H1 (cell line): ENCODE measurements at regions not wholly inside any gene's neighbourhood (a gene's known extent, or its start where the extent isn't known, plus 50 kb on each side); places are given as distances from the start of the nearest gene placed in this dataset.

ENCODE experiments used
- CTCF ChIA-PET: fragments of 300-600 bp; sonication (Branson Sonifier 250); formaldehyde crosslinking; loops from one replicate; lab custom pipeline; 2021; ENCODE audit not compliant: partially characterized antibody; lab: Charles Lee
- POLR2A ChIA-PET: fragments of 300-600 bp; sonication (Branson Sonifier 250); formaldehyde crosslinking; loops from one replicate; lab custom pipeline; 2021; ENCODE audit warnings: inconsistent platforms; ENCODE audit not compliant: partially characterized antibody; lab: Charles Lee
- DNase-seq, 2 experiments: peaks; one replicate each; pipeline versions ENCODE4 v3.0.0 to v3.0.0-alpha.2; 2010 to 2022; ENCODE audit warnings: low spot score in 2 of 2, low read depth in 1 of 2, mixed read lengths in 1 of 2
- FAIRE-seq: peaks from 2 replicates; lab custom pipeline; 2011; peaks lifted over from hg19 to GRCh38; lab: Jason Lieb, UNC
- H2AFZ ChIP-seq: 2 replicates; pipeline ENCODE4 v1.8.1; 2012; ENCODE audit warnings: low read length, inconsistent platforms
- H2AK5ac ChIP-seq: 2 replicates; pipeline ENCODE4 v1.6.1; 2013; ENCODE audit warnings: low read depth, low read length
- H2BK120ac ChIP-seq: replicated peaks from 2 replicates; pipeline ENCODE3; 2013; ENCODE audit warnings: low read depth, low read length, inconsistent platforms
- H2BK12ac ChIP-seq: 2 replicates; pipeline ENCODE4 v1.6.1; 2013; ENCODE audit warnings: low read depth, low read length
- H2BK15ac ChIP-seq: 2 replicates; pipeline ENCODE4 v1.6.1; 2013; ENCODE audit warnings: low read length
- H2BK20ac ChIP-seq: 2 replicates; pipeline ENCODE4 v1.6.1; 2013; ENCODE audit warnings: low read length
- H2BK5ac ChIP-seq: 2 replicates; pipeline ENCODE4 v1.6.1; 2013; ENCODE audit warnings: low read depth, low read length
- H3K14ac ChIP-seq: 2 replicates; pipeline ENCODE4 v1.6.1; 2013; ENCODE audit warnings: inconsistent platforms; ENCODE audit not compliant: insufficient read length
- H3K18ac ChIP-seq: 2 replicates; pipeline ENCODE4 v1.6.1; 2013; ENCODE audit warnings: low read length; ENCODE audit errors: extremely low read depth
- H3K23ac ChIP-seq: 2 replicates; pipeline ENCODE4 v1.6.1; 2013; ENCODE audit warnings: inconsistent platforms; ENCODE audit not compliant: insufficient read length
- H3K23me2 ChIP-seq: 2 replicates; pipeline ENCODE4 v1.6.1; 2013; ENCODE audit warnings: low read depth, low read length
- H3K27ac ChIP-seq: 2 replicates; pipeline ENCODE4 v1.6.1; 2011; ENCODE audit warnings: low read depth, low read length, inconsistent platforms
- H3K27me3 ChIP-seq, 4 experiments: replicated peaks in 1 of 4; 1 replicate in 1 of 4; 2 replicates in 3 of 4; pipeline versions ENCODE4 v1.6.1 to v1.8.1; 2011 to 2013; ENCODE audit warnings: low read length in 3 of 4, mild to moderate bottlenecking in 3 of 4, inconsistent platforms in 2 of 4, mixed read lengths in 2 of 4, moderate library complexity in 1 of 4; ENCODE audit not compliant: control insufficient read depth in 3 of 4, insufficient read depth in 3 of 4; ENCODE audit errors: extremely low read depth in 1 of 4
- H3K36me3 ChIP-seq, 4 experiments: 2 replicates each; pipeline versions ENCODE4 v1.6.1 to v1.8.1; 2011 to 2013; ENCODE audit warnings: mild to moderate bottlenecking in 4 of 4, low read length in 3 of 4, moderate library complexity in 2 of 4, control low read depth in 1 of 4, inconsistent platforms in 1 of 4; ENCODE audit not compliant: insufficient read depth in 4 of 4, control insufficient read depth in 2 of 4
- H3K4ac ChIP-seq: replicated peaks from 2 replicates; pipeline ENCODE3; 2013; ENCODE audit warnings: low read length, low read depth, mixed read lengths, inconsistent platforms; ENCODE audit not compliant: insufficient read length
- H3K4me1 ChIP-seq, 4 experiments: replicated peaks in 1 of 4; 1 replicate in 1 of 4; 2 replicates in 3 of 4; pipeline versions ENCODE4 v1.6.1 to v1.8.1; 2011 to 2013; ENCODE audit warnings: low read length in 3 of 4, inconsistent platforms in 2 of 4, mixed read lengths in 1 of 4; ENCODE audit not compliant: insufficient read depth in 4 of 4, control insufficient read depth in 3 of 4
- H3K4me2 ChIP-seq, 2 experiments: 2 replicates each; pipeline versions ENCODE4 v1.6.1 to v1.8.1; 2011 to 2013; ENCODE audit warnings: low read depth in 2 of 2, low read length in 2 of 2, control low read depth in 1 of 2, inconsistent platforms in 1 of 2, mild to moderate bottlenecking in 1 of 2; ENCODE audit not compliant: insufficient read depth in 1 of 2
- H3K4me3 ChIP-seq, 4 experiments: fragments of 200-600, 300-600 bp in 1 of 4; sonication (generic), shearing (Covaris generic), sonication (Bioruptor Twin) in 1 of 4; 2 replicates each; pipeline versions ENCODE4 v1.5.1 to v1.8.1; 2011 to 2016; ENCODE audit warnings: low read length in 4 of 4, low read depth in 3 of 4, control low read depth in 2 of 4, inconsistent platforms in 2 of 4, mild to moderate bottlenecking in 2 of 4, mixed read lengths in 1 of 4, moderate library complexity in 1 of 4; ENCODE audit not compliant: insufficient read depth in 2 of 4; ENCODE audit errors: extremely low read depth in 1 of 4
- H3K56ac ChIP-seq: replicated peaks from 2 replicates; pipeline ENCODE3; 2013; ENCODE audit warnings: low read depth, mild to moderate bottlenecking, mixed read lengths, low read length, inconsistent platforms; ENCODE audit not compliant: insufficient read length
- H3K79me1 ChIP-seq: 2 replicates; pipeline ENCODE4 v1.6.1; 2013; ENCODE audit warnings: low read depth, low read length, control low read depth
- H3K79me2 ChIP-seq, 2 experiments: 2 replicates each; pipeline versions ENCODE4 v1.6.1 to v1.8.1; 2012 to 2013; ENCODE audit warnings: low read length in 2 of 2, mild to moderate bottlenecking in 2 of 2, inconsistent platforms in 1 of 2; ENCODE audit not compliant: insufficient read depth in 2 of 2, control insufficient read depth in 1 of 2
- H3K9ac ChIP-seq, 4 experiments: replicated peaks in 1 of 4; 1 replicate in 1 of 4; 2 replicates in 3 of 4; pipeline versions ENCODE4 v1.6.1 to v1.8.1; 2011 to 2013; ENCODE audit warnings: low read depth in 3 of 4, low read length in 3 of 4, control low read depth in 2 of 4, mild to moderate bottlenecking in 2 of 4, moderate library complexity in 2 of 4, inconsistent platforms in 1 of 4; ENCODE audit errors: extremely low read depth in 1 of 4
- H3K9me3 ChIP-seq, 2 experiments: 2 replicates each; pipeline versions ENCODE4 v1.6.1 to v1.8.1; 2012 to 2013; ENCODE audit warnings: mild to moderate bottlenecking in 2 of 2, moderate library complexity in 2 of 2, control low read depth in 1 of 2, inconsistent platforms in 1 of 2, low read depth in 1 of 2, low read length in 1 of 2, mixed read lengths in 1 of 2; ENCODE audit not compliant: insufficient read depth in 2 of 2
- H4K20me1 ChIP-seq, 2 experiments: replicated peaks in 1 of 2; 2 replicates each; pipeline versions ENCODE3 to v1.8.1; 2011 to 2013; ENCODE audit warnings: inconsistent platforms in 2 of 2, low read length in 2 of 2, mild to moderate bottlenecking in 1 of 2; ENCODE audit not compliant: insufficient read depth in 2 of 2, control insufficient read depth in 1 of 2
- H4K5ac ChIP-seq: 2 replicates; pipeline ENCODE4 v1.6.1; 2013; ENCODE audit warnings: low read length, low read depth, mixed read lengths, inconsistent platforms; ENCODE audit not compliant: insufficient read length
- H4K8ac ChIP-seq: 2 replicates; pipeline ENCODE4 v1.8.0; 2013; ENCODE audit warnings: mild to moderate bottlenecking, moderate library complexity, low read length, inconsistent platforms; ENCODE audit not compliant: insufficient read depth; ENCODE audit errors: extremely low read depth
- H4K91ac ChIP-seq: replicated peaks from 2 replicates; pipeline ENCODE3; 2013; ENCODE audit warnings: low read length, mixed read lengths, inconsistent platforms; ENCODE audit not compliant: insufficient read length
- ASH2L ChIP-seq: fragments of 200-600, 300-600 bp; sonication (generic); IDR thresholded peaks from one replicate; pipeline ENCODE4 v1.7.1; 2017; ENCODE audit warnings: low read length
- CREB1 ChIP-seq: IDR thresholded peaks from 2 replicates; pipeline ENCODE4 v1.6.1; 2012; ENCODE audit warnings: inconsistent platforms
- E2F6 ChIP-seq: IDR thresholded peaks from 2 replicates; pipeline ENCODE4 v1.6.1; 2012; ENCODE audit warnings: inconsistent platforms
- HDAC2 ChIP-seq, 2 experiments: fragments of 300-600 bp in 1 of 2; sonication (generic) in 1 of 2; IDR thresholded peaks; 2 replicates each; pipeline ENCODE4 v1.6.1; 2011 to 2012; ENCODE audit warnings: low read depth in 2 of 2, low read length in 2 of 2, mild to moderate bottlenecking in 2 of 2, moderate library complexity in 2 of 2, borderline replicate concordance in 1 of 2, inconsistent platforms in 1 of 2
- JUND ChIP-seq: IDR thresholded peaks from 2 replicates; pipeline ENCODE4 v1.6.1; 2011; ENCODE audit warnings: mild to moderate bottlenecking, improper control_type of control experiment, low read length
- KDM4A ChIP-seq: IDR thresholded peaks from one replicate; pipeline ENCODE4 v1.7.1; 2012; ENCODE audit warnings: low read depth, mild to moderate bottlenecking, moderate library complexity, low read length, inconsistent platforms; ENCODE audit not compliant: severe bottlenecking
- SP4 ChIP-seq: IDR thresholded peaks from 2 replicates; pipeline ENCODE4 v1.6.1; 2012; ENCODE audit warnings: low read length, inconsistent platforms
- TEAD4 ChIP-seq: IDR thresholded peaks from 2 replicates; pipeline ENCODE4 v1.6.1; 2012; ENCODE audit warnings: low read depth, low read length, inconsistent platforms, mixed read lengths
- WGBS, 2 experiments: shearing (Covaris generic) in 1 of 2; methylation state at CpG; one replicate each; pipeline versions ENCODE4 v1.1.6 to v1.1.7; 2013 to 2015; ENCODE audit warnings: low lambda C conversion rate in 2 of 2, mixed read lengths in 2 of 2, inconsistent platforms in 1 of 2, low coverage in 1 of 2, missing lambda C conversion rate in 1 of 2; ENCODE audit not compliant: insufficient replicate concordance in 2 of 2, insufficient coverage in 1 of 2, insufficient read length in 1 of 2; ENCODE audit errors: extremely low coverage in 1 of 2, missing lambda C conversion rate in 1 of 2; 5-methylcytosine and 5-hydroxymethylcytosine counted together

- no peaks in the 10 kb centered on the region for H3K23me2 ChIP-seq
- H3K4me2 ChIP-seq = no peak overlapping the region
- no peak overlapping the region for H3K18ac ChIP-seq
- no peak overlapping the region for H2AK5ac ChIP-seq
- FAIRE-seq (no peak), DNase-seq (no peak)
- H2BK5ac ChIP-seq = no peak overlapping the region
- H3K23ac ChIP-seq = no peak overlapping the region
- H3K27me3 ChIP-seq = no peaks in the 10 kb centered on the region
- no peak overlapping the region for H2AFZ ChIP-seq
- H3K79me2 ChIP-seq = no peaks in the 10 kb centered on the region
- TF ChIP-seq ASH2L (no peak), KDM4A (no peak), JUND (no peak), TEAD4 (no peak), CREB1 (no peak), HDAC2 (IDR thresholded peaks at IDR 0.05; ENCODE audit: borderline replicate concordance in 1 of 2, low read depth in 2 of 2, low read length in 2 of 2) (no peak), SP4 (no peak), E2F6 (no peak)
- H4K5ac ChIP-seq = no peak overlapping the region
- H3K27ac ChIP-seq = no peak overlapping the region
- no peak overlapping the region for H3K9ac ChIP-seq
- no peaks in the 10 kb centered on the region for H3K36me3 ChIP-seq
- H4K20me1 ChIP-seq = no peaks in the 10 kb centered on the region
- no peaks in the 10 kb centered on the region for H3K4me1 ChIP-seq
- H2BK12ac ChIP-seq = no peak overlapping the region
- 84% methylated on average over 4 of the region's 4 CpGs; no CpG with 5 or more reads in 1 of the 2 experiments for WGBS, 2 experiments
- no peak overlapping the region for H4K8ac ChIP-seq
- no peak overlapping the region for H3K56ac ChIP-seq
- H3K79me1 ChIP-seq = no peaks in the 10 kb centered on the region
- CTCF ChIA-PET = no interaction called here
- H2BK20ac ChIP-seq = no peak overlapping the region
- no peaks in the 10 kb centered on the region for H3K9me3 ChIP-seq
- no peak overlapping the region for H3K4me3 ChIP-seq
- H4K91ac ChIP-seq = no peak overlapping the region
- H3K14ac ChIP-seq = no peak overlapping the region
- POLR2A ChIA-PET = no interaction called here
- no peak overlapping the region for H2BK15ac ChIP-seq
- H2BK120ac ChIP-seq = no peak overlapping the region
- H3K4ac ChIP-seq = no peak overlapping the region
Measured at GRCh38 chr3:55339819-55340218, 147.3 kb downstream of the WNT5A start.
